ENCODE measurements at regions not wholly inside any gene's neighbourhood (a gene's known extent, or its start where the extent isn't known, plus 50 kb on each side); places are given as distances from the start of the nearest gene placed in this dataset.

- no peaks in the 10 kb centered on the region for H3K27me3 ChIP-seq (ENCODE audit: insufficient read depth, low read length)
- H3K36me3 ChIP-seq (ENCODE audit: insufficient read depth, low read length), result no peaks in the 10 kb centered on the region
- H3K4me2 ChIP-seq (ENCODE audit: low read length), result no peak overlapping the region
- no peak overlapping the region for H3K9ac ChIP-seq (ENCODE audit: low read length)
- no peak overlapping the region for H2AFZ ChIP-seq (ENCODE audit: low read length)
- no peaks in the 10 kb centered on the region for H3F3A ChIP-seq (ENCODE audit: insufficient read depth, low read length)
- no peaks in the 10 kb centered on the region for H4K20me1 ChIP-seq (ENCODE audit: insufficient read depth, low read length)
- no peak overlapping the region for H3K27ac ChIP-seq (ENCODE audit: low read depth, low read length, poor library complexity, severe bottlenecking)
- H3K9me2 ChIP-seq (ENCODE audit: low read depth, low read length), result no peaks in the 10 kb centered on the region
- TF ChIP-seq CTCF (IDR thresholded peaks at IDR 0.05; ENCODE audit: low read length), result no peak
- no peak for TF ChIP-seq EZH2 (IDR thresholded peaks at IDR 0.05; ENCODE audit: borderline replicate concordance, low read length)
- no peak overlapping the region for H3K4me3 ChIP-seq (ENCODE audit: low read depth, low read length, poor library complexity, severe bottlenecking)
- no peaks in the 10 kb centered on the region for H3K9me3 ChIP-seq (ENCODE audit: low read length)
- H3K79me2 ChIP-seq (ENCODE audit: insufficient read depth, low read length), result no peaks in the 10 kb centered on the region
- no peaks in the 10 kb centered on the region for H3K4me1 ChIP-seq (ENCODE audit: insufficient read depth, low read length, severe bottlenecking)
Observed at GRCh38 chr14:58705066-58705465, 67.3 kb downstream of the DACT1 start.

- Histone ChIP-seq H3K27me3 (ENCODE audit: insufficient read depth, low read length) (no peaks in the 10 kb centered on the region), H3K36me3 (ENCODE audit: insufficient read depth, low read length) (no peaks in the 10 kb centered on the region), H3K9me2 (ENCODE audit: low read depth, low read length) (no peaks in the 10 kb centered on the region), H3K79me2 (ENCODE audit: insufficient read depth, low read length) (no peaks in the 10 kb centered on the region), H4K20me1 (ENCODE audit: insufficient read depth, low read length) (no peaks in the 10 kb centered on the region), H3K4me1 (ENCODE audit: insufficient read depth, low read length, severe bottlenecking) (no peaks in the 10 kb centered on the region), H3K9ac (ENCODE audit: low read length) (no peak overlapping the region), H3K4me3 (ENCODE audit: low read depth, low read length, poor library complexity, severe bottlenecking) (no peak overlapping the region), H3K27ac (ENCODE audit: low read depth, low read length, poor library complexity, severe bottlenecking) (no peak overlapping the region), H3F3A (ENCODE audit: insufficient read depth, low read length) (no peaks in the 10 kb centered on the region), H3K9me3 (ENCODE audit: low read length) (no peaks in the 10 kb centered on the region), H2AFZ (ENCODE audit: low read length) (no peak overlapping the region), H3K4me2 (ENCODE audit: low read length) (no peak overlapping the region)
- TF ChIP-seq CTCF (IDR thresholded peaks at IDR 0.05; ENCODE audit: low read length), result no peak
- TF ChIP-seq EZH2 (IDR thresholded peaks at IDR 0.05; ENCODE audit: borderline replicate concordance, low read length), result no peak
Observed at GRCh38 chr14:58707949-58708348, 70.2 kb downstream of the DACT1 start.

GRCh38 chr14:58709949-58710348, 72.2 kb downstream of the DACT1 start:
- Histone ChIP-seq H3K4me1 (ENCODE audit: insufficient read depth, low read length, severe bottlenecking) (no peaks in the 10 kb centered on the region), H3K79me2 (ENCODE audit: insufficient read depth, low read length) (no peaks in the 10 kb centered on the region), H3K9me2 (ENCODE audit: low read depth, low read length) (no peaks in the 10 kb centered on the region), H3K9ac (ENCODE audit: low read length) (no peak overlapping the region), H3K27me3 (ENCODE audit: insufficient read depth, low read length) (no peaks in the 10 kb centered on the region), H2AFZ (ENCODE audit: low read length) (no peak overlapping the region), H3K4me2 (ENCODE audit: low read length) (no peak overlapping the region), H3F3A (ENCODE audit: insufficient read depth, low read length) (no peaks in the 10 kb centered on the region), H3K27ac (ENCODE audit: low read depth, low read length, poor library complexity, severe bottlenecking) (no peak overlapping the region), H3K4me3 (ENCODE audit: low read depth, low read length, poor library complexity, severe bottlenecking) (no peak overlapping the region), H3K9me3 (ENCODE audit: low read length) (no peaks in the 10 kb centered on the region), H3K36me3 (ENCODE audit: insufficient read depth, low read length) (no peaks in the 10 kb centered on the region), H4K20me1 (ENCODE audit: insufficient read depth, low read length) (no peaks in the 10 kb centered on the region)
- TF ChIP-seq EZH2 (IDR thresholded peaks at IDR 0.05; ENCODE audit: borderline replicate concordance, low read length), result no peak

- Histone ChIP-seq H3K9me3 (ENCODE audit: low read length) (no peaks in the 10 kb centered on the region), H4K20me1 (ENCODE audit: insufficient read depth, low read length) (no peaks in the 10 kb centered on the region), H3K4me2 (ENCODE audit: low read length) (no peak overlapping the region), H2AFZ (ENCODE audit: low read length) (no peak overlapping the region), H3K9ac (ENCODE audit: low read length) (no peak overlapping the region), H3K36me3 (ENCODE audit: insufficient read depth, low read length) (no peaks in the 10 kb centered on the region), H3K4me3 (ENCODE audit: low read depth, low read length, poor library complexity, severe bottlenecking) (no peak overlapping the region), H3K79me2 (ENCODE audit: insufficient read depth, low read length) (no peaks in the 10 kb centered on the region), H3F3A (ENCODE audit: insufficient read depth, low read length) (no peaks in the 10 kb centered on the region), H3K4me1 (ENCODE audit: insufficient read depth, low read length, severe bottlenecking) (no peaks in the 10 kb centered on the region), H3K27ac (ENCODE audit: low read depth, low read length, poor library complexity, severe bottlenecking) (no peak overlapping the region), H3K9me2 (ENCODE audit: low read depth, low read length) (no peaks in the 10 kb centered on the region), H3K27me3 (ENCODE audit: insufficient read depth, low read length) (no peaks in the 10 kb centered on the region)
- TF ChIP-seq EZH2 (IDR thresholded peaks at IDR 0.05; ENCODE audit: borderline replicate concordance, low read length), result no peak
Observed at GRCh38 chr14:58711382-58711781, 73.6 kb downstream of the DACT1 start.

Measured in OCI-LY1 (cell line).